Left renal pelvis (tissue), 4 donors: ENCODE measurements at regions not wholly inside any gene's neighbourhood (a gene's known extent, or its start where the extent isn't known, plus 50 kb on each side); places are given as distances from the start of the nearest gene placed in this dataset.
"Not testable (repeated sequence)": the region's sequence is repeated elsewhere in the genome, so short reads cannot be mapped to it uniquely, and the experiment has no call there.

Experiments
- DNase-seq, 4 donors: peaks; one replicate each; pipeline ENCODE4 v3.0.0-alpha.2; 2013; ENCODE audit warnings: low read depth in 4 of 4, low spot score in 3 of 4

DNA sequence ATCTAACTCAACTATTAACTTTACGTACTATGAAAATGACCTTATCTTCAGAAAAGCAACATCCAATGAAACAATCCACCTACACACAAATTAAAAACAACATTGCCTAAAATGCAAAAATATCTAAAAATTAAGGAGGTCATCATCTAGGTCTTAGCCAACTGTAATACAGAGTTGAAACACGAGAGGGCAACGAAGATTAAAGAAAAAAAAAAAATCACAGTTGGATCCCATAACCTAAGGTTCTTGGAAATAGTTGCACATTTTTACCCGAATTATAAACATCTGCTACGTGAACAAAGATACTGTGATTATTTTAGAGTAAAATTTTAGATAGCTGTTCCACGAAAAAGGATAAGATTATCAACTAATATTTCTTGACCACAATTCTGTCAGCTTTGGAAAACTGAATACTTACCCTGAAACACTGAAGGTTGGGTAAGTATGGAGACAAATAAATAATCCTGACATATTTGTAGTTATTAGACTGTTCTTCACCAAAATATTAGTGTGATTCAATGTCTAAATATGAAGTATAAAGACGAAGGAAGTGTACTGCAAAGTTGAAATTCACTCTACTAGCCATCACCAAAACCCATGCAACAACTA, 88.0 kb upstream of the AK4 start:
- DNase-seq: no peak

DNA sequence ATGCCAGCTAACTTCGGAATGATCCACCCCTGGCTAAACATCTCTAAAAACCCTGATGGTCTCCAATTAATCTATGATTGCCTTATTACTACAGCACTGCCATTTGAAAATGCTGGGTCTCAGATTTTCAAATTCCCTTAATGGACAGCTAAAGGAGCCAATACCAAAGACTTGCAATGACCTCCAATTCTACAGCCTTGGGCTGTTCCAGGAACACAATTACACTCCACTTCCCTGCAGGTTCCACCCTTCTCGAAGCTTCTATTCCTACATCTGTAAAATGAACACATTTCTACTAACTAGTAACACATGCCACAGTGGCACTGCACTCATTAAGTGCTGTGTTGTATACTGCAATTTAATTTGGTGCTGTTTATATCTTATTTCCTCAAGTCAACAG, 85.7 kb upstream of the AK4 start:
- DNase-seq: no peak

DNA sequence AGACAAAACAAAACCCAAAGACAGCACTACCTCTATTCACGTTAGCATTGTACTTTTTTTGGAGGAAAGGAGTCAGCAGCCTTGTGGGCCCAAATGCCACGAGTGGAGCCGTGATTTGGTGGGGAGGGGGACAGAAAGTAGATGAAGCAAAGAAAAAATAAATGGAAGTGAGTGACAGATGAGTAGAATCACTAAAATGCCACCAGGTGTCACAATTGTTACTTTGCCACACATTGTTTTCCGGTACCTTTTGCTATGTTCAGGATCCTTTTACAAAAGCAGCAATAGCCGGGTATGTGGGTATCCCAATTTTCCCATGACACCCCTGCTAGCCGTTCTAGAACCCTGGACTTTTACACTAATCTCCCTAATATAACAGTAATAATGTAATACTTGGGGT, 85.0 kb upstream of the AK4 start:
- no peak for DNase-seq

DNA sequence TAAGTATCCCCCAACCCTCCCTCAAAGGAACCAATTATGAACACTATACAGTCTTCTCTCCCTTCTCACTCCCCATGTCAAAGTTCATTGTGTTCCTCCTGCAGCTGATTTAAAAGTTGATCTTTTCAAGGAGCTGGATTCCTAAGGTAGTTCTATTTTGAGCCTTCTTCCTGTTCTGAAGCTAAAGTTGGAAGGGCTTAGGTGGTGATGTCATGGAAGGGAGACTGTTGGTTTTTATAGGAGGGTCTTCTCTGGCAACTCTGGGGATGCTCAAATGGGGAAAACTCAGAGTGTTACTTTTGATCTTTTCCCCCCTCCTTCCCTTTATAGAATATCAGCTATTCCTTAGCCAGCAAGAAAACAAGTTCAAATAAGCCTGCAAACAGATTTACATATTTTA, 83.0 kb upstream of the AK4 start:
- DNase-seq: no peak

DNA sequence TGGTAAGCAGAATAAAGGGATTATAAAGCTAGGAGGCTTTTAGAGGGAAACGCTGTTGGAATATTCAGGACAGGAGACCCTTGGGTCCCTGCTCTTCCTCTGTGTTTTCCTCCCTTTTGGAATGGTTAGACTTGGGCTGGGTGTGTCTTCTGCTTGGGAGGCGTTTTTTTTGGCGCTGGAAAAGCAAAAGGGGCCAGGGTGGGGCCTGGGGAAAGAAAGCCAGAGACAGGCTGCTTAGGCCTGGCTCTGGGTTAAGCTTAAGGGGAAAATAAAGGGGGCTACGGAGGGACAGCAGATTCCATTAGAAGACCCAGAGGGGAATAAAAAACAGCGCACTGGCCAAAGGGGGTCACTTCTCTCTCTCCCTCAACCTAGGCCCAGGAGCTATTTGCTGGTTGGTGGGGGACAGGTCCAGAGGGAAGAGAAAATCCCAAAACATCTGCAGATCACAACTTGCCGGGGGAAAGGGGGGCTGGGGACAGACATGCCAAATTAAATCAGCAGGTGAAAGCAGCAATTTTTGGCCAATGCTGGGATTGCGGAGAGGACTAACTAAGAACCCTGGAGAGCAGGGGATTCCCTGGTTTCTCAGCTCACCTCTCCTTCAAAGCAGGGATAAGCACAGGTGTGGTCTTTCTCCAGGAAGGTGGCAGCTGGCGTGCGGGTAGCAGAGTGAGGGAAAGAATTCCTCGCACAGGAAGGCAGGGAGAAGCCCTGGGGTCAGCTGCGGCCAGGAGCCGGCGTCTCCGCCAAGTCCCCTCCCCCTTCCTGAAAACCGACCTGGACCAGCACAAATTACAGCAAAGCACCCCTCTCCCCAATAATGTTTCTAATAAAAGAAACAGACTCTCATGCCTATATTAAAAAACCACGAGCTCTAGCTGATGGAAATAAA, 82.2 kb upstream of the AK4 start:
- peak in 1 of 4 donors; percentile 18 for DNase-seq

DNA sequence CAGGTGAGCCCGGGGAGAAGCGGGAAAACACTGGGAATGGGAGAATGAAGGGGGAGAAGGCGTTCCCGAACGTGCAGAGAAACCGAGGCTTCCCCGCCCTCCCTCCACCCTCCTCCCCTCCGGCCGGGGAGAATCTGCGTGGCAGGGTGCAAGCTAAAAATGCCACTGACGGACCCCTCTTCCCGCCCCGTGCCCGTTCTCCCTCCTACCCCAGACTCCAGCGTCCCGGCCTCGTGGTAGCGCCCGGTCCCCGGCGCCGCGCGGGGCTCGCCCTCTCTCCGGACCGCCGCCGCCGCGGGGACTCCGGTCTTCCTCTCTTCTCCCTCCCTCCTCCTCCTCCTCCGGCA, 81.6 kb upstream of the AK4 start:
- peak in 1 of 4 donors; percentile 16 for DNase-seq

DNA sequence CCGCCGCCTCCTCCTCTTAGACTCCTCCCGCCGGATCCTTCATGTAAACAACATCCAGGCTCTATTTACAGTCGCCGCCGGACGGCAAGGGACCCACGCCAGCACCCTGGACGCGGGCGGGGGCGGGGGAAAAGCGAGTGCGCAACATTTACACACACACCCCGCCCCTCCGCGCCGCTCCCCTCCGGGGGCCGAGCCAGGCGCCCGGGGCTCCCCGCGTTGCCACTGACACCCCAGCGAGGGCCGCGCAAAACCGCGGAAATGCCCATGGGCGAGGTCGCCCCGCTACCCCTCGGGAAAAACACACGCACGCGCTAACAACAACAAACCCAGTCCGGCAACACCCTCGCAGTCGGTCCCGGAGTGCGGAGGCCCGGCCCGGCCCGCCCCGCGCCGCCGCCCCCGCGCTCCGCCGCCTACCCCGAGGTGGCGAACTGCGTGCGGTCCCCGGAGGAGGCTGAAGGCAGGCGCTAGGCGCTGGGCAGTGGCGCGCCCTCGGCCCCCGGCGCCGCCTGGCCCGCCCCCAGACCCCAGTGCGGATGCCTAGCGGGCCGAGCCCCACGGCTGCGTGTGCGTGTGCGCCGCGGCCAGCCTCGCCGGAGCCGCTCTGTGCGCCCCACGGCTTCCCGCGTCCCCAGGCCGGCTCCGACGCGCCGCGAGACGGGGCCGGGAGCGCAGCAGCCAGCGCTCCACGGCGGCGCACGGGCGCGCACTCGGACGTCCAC, 81.1 kb upstream of the AK4 start:
- DNase-seq: peak; percentile 47 to 62 (median 55)

DNA sequence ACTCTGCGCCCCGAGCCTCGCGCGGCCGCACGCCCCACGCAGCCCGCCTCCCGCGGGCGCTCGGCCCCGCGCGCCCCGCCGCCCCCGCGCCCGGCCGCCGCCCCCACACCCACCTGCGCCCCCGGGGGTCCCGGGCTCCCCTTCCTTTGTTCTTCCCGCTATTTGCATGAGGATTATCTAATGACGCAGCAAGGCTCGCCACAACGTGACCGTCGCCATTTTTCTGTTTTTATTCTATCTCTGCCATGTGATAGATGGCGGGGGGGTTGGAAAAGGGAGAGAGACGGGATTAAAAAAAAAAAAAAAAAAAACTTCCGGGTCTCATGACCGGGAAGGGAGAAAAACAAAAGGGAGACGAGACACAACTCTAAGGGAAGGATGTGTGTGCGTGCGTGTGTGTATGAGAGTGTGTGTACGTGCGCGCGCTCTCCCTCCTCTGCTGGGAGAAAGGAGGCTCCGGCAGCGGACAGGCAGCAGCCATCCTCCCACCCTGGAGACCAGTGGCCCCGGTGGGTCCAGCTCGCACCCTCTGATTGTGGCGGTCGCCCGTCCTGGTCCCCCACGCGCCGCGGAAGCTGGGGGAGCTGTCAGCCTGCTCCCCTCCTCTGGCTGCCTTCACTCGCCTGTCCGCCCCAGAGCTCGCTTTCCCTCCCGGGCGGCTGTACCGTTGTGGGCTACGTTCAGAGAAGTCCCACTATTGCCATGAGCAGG, 80.4 kb upstream of the AK4 start:
- DNase-seq: peak; percentile 55 to 73 (median 68)

DNA sequence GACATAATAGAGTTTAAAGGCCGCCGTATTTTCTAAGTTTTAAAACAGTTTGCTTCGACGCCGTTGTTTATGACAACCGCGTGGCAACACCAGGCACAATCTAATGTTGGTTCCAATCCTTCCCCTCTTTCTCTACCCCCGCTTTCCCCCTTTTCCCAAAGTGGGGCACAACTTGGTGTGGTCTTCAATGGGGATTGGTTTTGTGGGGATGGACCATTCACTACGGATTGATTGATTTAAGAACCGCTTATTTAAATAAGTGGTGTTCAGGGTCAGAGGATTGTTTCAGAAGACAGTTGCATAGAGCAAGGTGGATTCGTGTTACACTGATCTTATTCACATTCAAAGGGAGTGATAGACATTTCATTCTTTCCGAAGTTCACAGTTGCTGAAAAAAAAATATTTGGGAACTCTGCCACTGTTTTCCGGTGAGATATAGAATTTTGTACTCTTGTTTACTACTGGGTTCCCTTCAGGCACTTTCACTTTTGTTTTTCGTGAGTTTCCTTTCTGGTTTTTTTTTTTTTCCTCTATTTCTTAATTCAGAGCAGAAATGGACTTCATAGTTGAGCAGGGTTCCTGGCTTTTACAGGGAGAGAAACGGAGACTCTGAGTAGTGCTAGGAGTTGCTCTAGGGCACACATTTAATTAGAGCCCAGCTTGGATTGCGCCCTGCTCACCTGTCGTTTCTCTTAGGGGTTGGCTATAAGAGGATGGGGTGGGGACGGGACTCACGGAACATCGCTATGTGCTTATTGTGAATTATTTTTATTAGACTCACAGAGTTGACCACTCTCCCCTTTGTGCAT, 79.6 kb upstream of the AK4 start:
- peak in 3 of 4 donors; percentile 14 to 41 (median 22) for DNase-seq

DNA sequence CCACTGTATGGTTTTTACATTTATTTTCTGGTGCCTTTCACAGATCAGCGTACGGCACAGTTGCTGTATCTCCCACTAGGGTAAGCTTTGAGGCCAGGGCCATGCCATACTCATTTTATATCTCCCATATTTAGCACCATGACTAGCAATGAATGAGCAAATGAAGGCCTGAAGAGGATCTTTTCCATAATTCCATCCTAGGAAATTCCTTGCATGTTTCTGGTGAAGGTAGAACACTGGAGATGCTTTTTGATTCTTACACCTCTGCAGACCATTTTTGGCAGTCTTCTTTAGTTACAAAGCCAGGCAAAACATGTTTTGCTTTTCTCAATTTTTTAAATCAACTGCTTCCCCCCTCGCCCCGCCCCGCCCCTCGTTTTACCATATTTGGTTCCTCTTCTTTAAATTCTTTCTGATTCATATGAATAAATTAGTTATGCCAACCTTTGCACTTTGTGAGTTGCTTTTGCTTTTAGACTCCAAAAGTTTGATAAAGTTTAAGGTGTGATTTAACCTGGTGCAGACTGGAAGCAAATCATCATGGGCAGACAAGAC, 78.9 kb upstream of the AK4 start:
- no peak for DNase-seq

DNA sequence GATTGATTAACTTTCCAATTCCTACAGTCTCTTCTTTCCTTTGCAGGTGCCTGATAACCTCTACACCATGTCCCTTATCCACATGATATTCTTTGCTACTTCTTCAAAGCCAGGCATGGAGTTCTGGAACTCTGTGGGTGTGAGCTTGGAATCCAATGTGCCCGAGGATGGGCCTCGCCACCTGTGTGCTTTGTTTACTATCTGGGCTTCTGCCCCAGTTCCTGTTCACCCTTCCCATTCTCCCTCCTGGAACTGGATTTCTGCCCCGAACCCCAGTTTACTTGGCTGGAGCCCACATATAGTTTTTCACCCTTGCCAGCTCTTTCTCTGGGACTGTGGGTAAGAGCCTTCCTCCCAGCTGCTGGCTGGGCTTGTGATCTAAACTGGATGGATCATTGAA, 75.2 kb upstream of the AK4 start:
- DNase-seq: no peak

DNA sequence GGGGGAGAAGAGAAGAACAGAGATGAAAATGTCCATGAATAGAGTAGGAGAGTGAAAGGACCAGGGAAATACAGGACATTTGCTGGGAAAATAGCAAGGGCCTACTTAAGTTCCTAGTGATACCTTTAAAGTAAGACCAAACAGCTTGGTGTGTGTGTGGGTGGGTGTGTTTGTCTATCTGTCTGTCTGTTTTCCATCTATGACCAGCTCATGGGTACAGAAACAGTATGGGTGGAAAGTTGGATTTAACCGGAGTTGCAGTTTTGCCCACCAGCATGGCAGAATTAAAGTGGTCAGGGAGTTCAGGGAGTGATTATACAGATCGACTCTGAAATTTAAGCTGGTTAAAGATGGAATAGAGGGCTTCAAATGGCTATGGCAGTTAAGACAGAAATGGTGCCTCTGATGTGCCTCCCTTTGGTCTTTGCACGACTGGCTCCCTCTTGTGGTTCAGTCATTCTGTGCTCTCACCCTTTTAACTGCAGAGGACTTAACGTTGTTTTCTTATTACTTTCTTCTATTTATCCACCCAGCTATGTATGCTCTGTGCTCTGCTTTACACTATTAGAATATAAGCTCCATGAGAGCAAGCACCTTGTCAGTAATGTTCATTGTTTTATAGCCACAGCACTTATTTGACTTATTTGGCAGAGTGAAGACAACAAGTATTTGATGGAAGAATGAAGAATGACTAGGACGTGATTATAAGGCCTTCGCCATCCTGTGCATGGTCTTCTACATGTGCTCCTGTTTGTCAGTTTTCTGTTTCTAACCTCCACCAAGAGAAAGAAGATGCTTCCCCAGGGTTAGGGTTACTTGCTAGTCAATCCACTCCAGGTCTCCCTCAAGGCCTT, 72.7 kb upstream of the AK4 start:
- DNase-seq: peak in 1 of 4 donors; percentile 5

DNA sequence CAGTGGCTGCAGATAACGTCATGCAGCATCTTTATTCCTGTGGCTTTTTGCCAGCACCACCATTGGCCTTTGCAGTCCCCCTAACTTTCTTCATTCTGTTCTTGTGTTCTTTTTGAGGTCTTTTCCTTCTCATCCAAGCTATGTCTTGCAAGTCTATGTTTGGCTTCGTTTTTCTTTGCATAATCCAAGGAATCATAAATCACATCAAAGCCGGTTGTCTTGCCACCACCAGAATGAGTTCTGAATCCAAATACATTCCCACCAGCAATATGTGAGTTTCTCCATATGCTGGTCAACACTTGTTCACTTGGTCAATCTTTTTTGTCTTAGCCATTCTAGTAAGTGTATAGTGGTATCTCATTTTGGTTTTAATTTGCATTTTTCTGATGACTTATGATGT, 70.6 kb upstream of the AK4 start:
- no peak for DNase-seq

DNA sequence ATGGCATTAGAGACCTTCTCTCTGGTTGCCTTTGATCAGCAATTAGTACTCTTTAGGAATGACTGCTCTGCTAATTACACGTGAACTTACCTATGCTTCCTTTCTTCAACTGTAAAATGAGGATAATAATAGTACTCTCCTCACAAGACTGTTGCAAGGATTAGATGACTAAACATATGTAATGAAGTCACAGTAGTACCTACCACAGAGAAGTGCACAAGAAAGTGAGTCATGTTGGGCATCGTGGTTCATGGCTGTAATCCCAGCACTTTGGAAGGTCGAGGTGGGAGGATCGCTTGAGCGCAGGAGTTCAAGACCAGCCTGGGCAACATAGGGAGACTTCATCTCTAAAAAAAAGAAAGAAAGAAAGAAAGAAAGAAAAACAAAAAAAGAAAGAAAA, 68.1 kb upstream of the AK4 start:
- DNase-seq: no peak

DNA sequence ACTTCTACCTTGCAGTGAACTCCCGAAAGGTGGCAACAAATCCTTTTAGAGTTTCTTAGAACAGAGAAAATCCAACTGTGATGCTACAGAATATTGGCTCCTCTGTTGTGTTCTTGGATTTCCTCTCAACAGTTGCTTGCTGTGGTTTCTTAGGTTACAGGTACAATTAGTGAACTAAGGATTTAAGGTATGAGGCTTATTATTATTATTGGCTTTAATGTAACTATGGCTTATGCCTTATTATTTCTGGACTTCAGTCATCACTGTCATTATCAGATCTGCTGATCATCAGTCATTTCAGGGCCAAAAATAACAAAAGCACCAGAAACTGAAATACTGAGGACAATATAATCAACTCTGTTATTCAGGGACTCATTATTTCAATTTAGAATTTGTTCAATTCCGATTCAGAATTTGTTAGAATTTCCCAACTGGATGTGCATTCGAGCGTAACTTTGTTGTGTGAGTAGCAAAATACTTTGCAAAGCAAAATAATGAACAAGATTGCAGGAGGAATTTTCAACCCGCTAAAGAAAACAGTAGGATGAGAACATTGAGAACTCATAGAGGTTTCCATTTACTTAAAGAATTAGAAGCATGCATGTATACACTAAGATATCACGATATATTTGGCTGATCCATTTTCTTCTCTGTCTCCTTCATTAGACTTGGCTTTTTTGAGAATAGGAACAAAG, 65.5 kb upstream of the AK4 start:
- no peak for DNase-seq

DNA sequence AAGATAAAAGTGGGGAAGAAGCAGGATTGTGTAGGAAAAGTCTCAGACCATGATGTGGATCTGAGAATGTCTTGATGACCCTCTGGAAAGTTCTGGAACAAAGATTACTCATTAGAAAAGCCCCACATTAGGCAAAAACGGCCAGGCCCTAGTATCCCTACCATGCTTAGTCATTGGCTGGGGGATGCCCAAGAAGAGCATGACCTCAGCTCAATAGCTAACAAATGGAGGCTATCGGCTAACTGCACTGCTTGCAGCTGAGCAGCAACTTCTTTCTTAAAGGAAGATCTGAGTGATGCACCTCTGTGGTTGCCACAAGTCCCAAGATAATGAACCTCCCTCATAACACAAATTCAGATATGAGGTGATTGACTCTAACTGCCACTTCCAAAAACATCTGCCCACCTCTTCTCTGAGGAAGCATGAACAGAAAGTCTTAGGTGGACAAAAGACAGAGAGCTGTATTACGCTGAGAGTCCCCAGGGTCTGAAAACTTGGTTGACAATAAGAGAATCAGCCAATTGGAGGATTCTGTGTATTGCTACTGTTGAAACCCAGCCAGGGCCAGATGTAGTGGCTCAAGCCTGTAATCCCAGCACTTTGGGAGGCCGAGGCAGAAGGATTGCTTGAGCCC, 64.6 kb upstream of the AK4 start:
- DNase-seq: no peak

DNA sequence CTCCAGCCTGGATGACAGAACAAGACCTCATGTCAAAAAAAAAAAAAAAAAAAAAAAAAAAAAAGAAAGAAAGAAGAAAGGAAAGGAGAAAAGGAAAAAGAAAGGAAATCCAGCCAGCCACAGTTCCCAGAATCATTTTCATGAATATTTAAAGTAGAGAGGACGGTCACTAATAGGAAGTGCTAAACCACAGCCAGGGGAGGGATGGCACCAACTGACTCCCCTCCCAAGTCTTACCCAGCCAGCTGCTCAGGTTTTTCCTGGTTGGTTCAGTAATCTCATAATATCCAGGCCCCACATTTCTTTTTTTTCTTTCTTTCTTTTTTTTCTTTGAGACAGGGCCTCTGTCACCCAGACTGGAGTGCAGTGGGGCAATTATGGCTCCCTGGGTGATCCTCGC, 63.9 kb upstream of the AK4 start:
- DNase-seq: no peak

DNA sequence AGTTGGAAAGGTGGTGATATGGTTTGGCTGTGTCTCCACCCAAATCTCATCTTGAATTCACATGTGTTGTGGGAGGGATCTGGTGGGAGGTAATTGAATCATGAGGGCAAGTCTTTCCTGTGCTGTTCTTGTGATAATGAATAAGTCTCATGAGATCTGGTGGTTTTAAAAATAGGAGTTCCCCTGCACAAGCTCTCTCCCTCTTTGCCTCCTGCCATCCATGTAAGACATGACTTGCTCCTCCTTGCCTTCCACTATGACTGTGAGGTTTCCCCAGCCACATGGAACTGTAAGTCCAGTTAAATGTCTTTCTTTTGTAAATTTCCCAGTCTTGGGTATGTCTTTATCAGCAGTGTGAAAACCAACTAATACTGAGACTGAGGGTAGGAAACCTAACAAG, 60.5 kb upstream of the AK4 start:
- DNase-seq: not testable (repeated sequence)
